GM23338 (cell line): ENCODE measurements at regions not wholly inside any gene's neighbourhood (a gene's known extent, or its start where the extent isn't known, plus 50 kb on each side); places are given as distances from the start of the nearest gene placed in this dataset.

Experiments used
- ATAC-seq: fragments of 200-7000 bp; cut with Tn5 transposase; 3 replicates; pipeline ENCODE4 v1.9.1; 2020
- DNase-seq: peaks from one replicate; pipeline ENCODE4 v3.0.0-alpha.2; 2015; ENCODE audit warnings: low spot score
- H2AFZ ChIP-seq: fragments of 200-600 bp; sonication (generic); 2 replicates; pipeline ENCODE4 v1.8.0; 2016; ENCODE audit warnings: antibody characterized with exemption, mild to moderate bottlenecking, moderate library complexity
- H3F3A ChIP-seq: fragments of 200-600 bp; sonication (generic); replicated peaks from 2 replicates; pipeline ENCODE4 v1.8.0; 2017; ENCODE audit warnings: antibody characterized with exemption, mixed run types, low read depth
- H3K27ac ChIP-seq: fragments of 200-600 bp; sonication (generic); 2 replicates; pipeline ENCODE4 v1.6.1; 2016; ENCODE audit warnings: low read depth
- H3K27me3 ChIP-seq: fragments of 200-600 bp; sonication (generic); 2 replicates; pipeline ENCODE4 v1.8.0; 2016; ENCODE audit warnings: mild to moderate bottlenecking, mixed run types, moderate library complexity; ENCODE audit not compliant: insufficient read depth
- H3K36me3 ChIP-seq: fragments of 200-600 bp; sonication (generic); 2 replicates; pipeline ENCODE4 v1.8.0; 2016; ENCODE audit warnings: mild to moderate bottlenecking; ENCODE audit not compliant: insufficient read depth
- H3K4me1 ChIP-seq: fragments of 200-600 bp; sonication (generic); 2 replicates; pipeline ENCODE4 v1.8.0; 2016; ENCODE audit warnings: mild to moderate bottlenecking, moderate library complexity; ENCODE audit not compliant: insufficient read depth
- H3K4me2 ChIP-seq: fragments of 200-600 bp; sonication (generic); 2 replicates; pipeline ENCODE4 v1.7.1; 2017; ENCODE audit warnings: mixed run types
- H3K4me3 ChIP-seq: fragments of 200-600 bp; sonication (generic); 2 replicates; pipeline ENCODE4 v1.6.1; 2016; ENCODE audit warnings: mixed run types
- H3K79me2 ChIP-seq: fragments of 200-600 bp; sonication (generic); replicated peaks from 2 replicates; pipeline ENCODE4 v1.8.0; 2017; ENCODE audit warnings: mild to moderate bottlenecking; ENCODE audit not compliant: insufficient read depth
- H3K9me2 ChIP-seq: fragments of 200-600 bp; sonication (generic); 2 replicates; pipeline ENCODE4 v1.8.0; 2017; ENCODE audit not compliant: insufficient read depth
- H4K20me1 ChIP-seq: fragments of 200-600 bp; sonication (generic); replicated peaks from 2 replicates; pipeline ENCODE4 v1.8.0; 2017; ENCODE audit warnings: mild to moderate bottlenecking; ENCODE audit not compliant: insufficient read depth
- H3K27ac Mint-ChIP-seq: 2 replicates; pipeline ENCODE4 v1.8.0; 2020; ENCODE audit warnings: inconsistent platforms, mild to moderate bottlenecking, moderate library complexity, mixed read lengths
- H3K27me3 Mint-ChIP-seq: 3 replicates; pipeline ENCODE4 v1.8.0; 2022; ENCODE audit warnings: low read depth, mild to moderate bottlenecking, moderate library complexity, mixed read lengths, inconsistent platforms; ENCODE audit not compliant: insufficient read depth, poor library complexity
- H3K36me3 Mint-ChIP-seq: 3 replicates; pipeline ENCODE4 v1.8.0; 2021; ENCODE audit warnings: low read depth, mild to moderate bottlenecking, inconsistent platforms, moderate library complexity, mixed read lengths
- H3K4me1 Mint-ChIP-seq: 3 replicates; pipeline ENCODE4 v1.8.0; 2020; ENCODE audit warnings: mild to moderate bottlenecking, inconsistent platforms, mixed read lengths
- H3K4me3 Mint-ChIP-seq: 3 replicates; pipeline ENCODE4 v1.8.0; 2021; ENCODE audit warnings: moderate library complexity, mild to moderate bottlenecking, inconsistent platforms, mixed read lengths
- H3K9me3 Mint-ChIP-seq: 3 replicates; pipeline ENCODE4 v1.8.0; 2020; ENCODE audit warnings: moderate library complexity, mild to moderate bottlenecking, inconsistent platforms, mixed read lengths
- CREB1 ChIP-seq: fragments of 250-450 bp; sonication (Bioruptor Pico); IDR thresholded peaks from 2 replicates; pipeline ENCODE4 v1.5.0; 2020; ENCODE audit warnings: low read depth, mild to moderate bottlenecking, moderate library complexity
- CTCF ChIP-seq, 2 experiments: fragments of 200-600 bp in 1 of 2; sonication (generic) in 1 of 2; conservative IDR thresholded peaks; 2 replicates each; pipeline versions ENCODE4 v1.5.1 to v1.6.1; 2016 to 2017; ENCODE audit warnings: antibody characterized with exemption in 2 of 2, low read depth in 2 of 2, mild to moderate bottlenecking in 2 of 2, moderate library complexity in 1 of 2
- ETS1 ChIP-seq: IDR thresholded peaks from 2 replicates; pipeline ENCODE4 v1.6.1; 2016; ENCODE audit warnings: antibody characterized with exemption
- EZH2 ChIP-seq: fragments of 200-600 bp; sonication (generic); IDR thresholded peaks from one replicate; pipeline ENCODE4 v1.8.0; 2017; ENCODE audit warnings: antibody characterized with exemption, mild to moderate bottlenecking, low read depth; ENCODE audit not compliant: unreplicated experiment
- EZH2phosphoT487 ChIP-seq: fragments of 200-600 bp; sonication (generic); IDR thresholded peaks from one replicate; pipeline ENCODE4 v1.8.1; 2018; ENCODE audit warnings: antibody characterized with exemption; ENCODE audit not compliant: unreplicated experiment
- JUNB ChIP-seq: IDR thresholded peaks from one replicate; pipeline ENCODE4 v1.6.1; 2016; ENCODE audit warnings: antibody characterized with exemption; ENCODE audit not compliant: unreplicated experiment
- NANOG ChIP-seq: IDR thresholded peaks from 2 replicates; pipeline ENCODE4 v1.6.1; 2016; ENCODE audit warnings: antibody characterized with exemption, borderline replicate concordance
- POLR2AphosphoS5 ChIP-seq: IDR thresholded peaks from 2 replicates; pipeline ENCODE4 v1.6.1; 2016; ENCODE audit warnings: antibody characterized with exemption, low read depth
- REST ChIP-seq: IDR thresholded peaks from one replicate; pipeline ENCODE4 v1.6.1; 2018; ENCODE audit warnings: antibody characterized with exemption; ENCODE audit not compliant: unreplicated experiment
- STAT1 ChIP-seq: IDR thresholded peaks from one replicate; pipeline ENCODE4 v1.6.1; 2016; ENCODE audit warnings: antibody characterized with exemption; ENCODE audit not compliant: unreplicated experiment
- ZNF114 ChIP-seq: fragments of 250-450 bp; sonication (Bioruptor Pico); IDR thresholded peaks from 2 replicates; pipeline ENCODE4 v1.5.0; 2020; ENCODE audit warnings: mild to moderate bottlenecking, moderate library complexity
- ZNF331 ChIP-seq: fragments of 250-450 bp; sonication (Bioruptor Pico); IDR thresholded peaks from 2 replicates; pipeline ENCODE4 v1.5.0; 2020; ENCODE audit warnings: low read depth, mild to moderate bottlenecking, moderate library complexity
- ZNF462 ChIP-seq: fragments of 250-450 bp; sonication (Bioruptor Pico); IDR thresholded peaks from 2 replicates; pipeline ENCODE4 v1.5.0; 2020; ENCODE audit warnings: mild to moderate bottlenecking, moderate library complexity

GRCh38 chrX:74065831-74066390, 213.4 kb upstream of the XIST start:
- no peak overlapping the region for H3K4me3 Mint-ChIP-seq

More at GRCh38 chrX:74065831-74066390, 213.4 kb upstream of the XIST start:
- TF ChIP-seq REST, result no peak
- TF ChIP-seq ZNF462, result no peak
- no peak for TF ChIP-seq CREB1
- no peak for TF ChIP-seq POLR2AphosphoS5
- TF ChIP-seq ETS1, result no peak
- TF ChIP-seq CTCF (conservative IDR thresholded peaks at IDR 0.05; ENCODE audit: low read depth in 2 of 2), result no peak
- no peak for TF ChIP-seq JUNB
- TF ChIP-seq ZNF114 (CRISPR knock-in tag), result no peak
- no peak for TF ChIP-seq ZNF331 (CRISPR knock-in tag)
- TF ChIP-seq EZH2, result no peak
- no peak for TF ChIP-seq STAT1
- TF ChIP-seq EZH2phosphoT487, result no peak
- no peak for TF ChIP-seq NANOG
- peaks cover 10% of the 10 kb centered on the region for H3K4me1 ChIP-seq
- ATAC-seq (no peak), DNase-seq (no peak)
- Mint-ChIP-seq H3K36me3 (peaks cover 14% of the 10 kb centered on the region; the same call in 2 of the 3 replicates), H3K27ac (no peak overlapping the region), H3K4me1 (peaks cover 6% of the 10 kb centered on the region), H3K9me3 (peaks cover 10% of the 10 kb centered on the region), H3K27me3 (no peaks in the 10 kb centered on the region)
- no peak overlapping the region for H2AFZ ChIP-seq
- no peaks in the 10 kb centered on the region for H3K9me2 ChIP-seq
- H4K20me1 ChIP-seq, result no peaks in the 10 kb centered on the region
- H3K27me3 ChIP-seq, result no peaks in the 10 kb centered on the region
- no peak overlapping the region for H3K4me3 ChIP-seq
- no peaks in the 10 kb centered on the region for H3K79me2 ChIP-seq
- no peaks in the 10 kb centered on the region for H3K36me3 ChIP-seq
- H3K4me2 ChIP-seq, result no peak overlapping the region
- H3F3A ChIP-seq, result no peaks in the 10 kb centered on the region
- no peak overlapping the region for H3K27ac ChIP-seq
